T-helper 17 cell (primary cell): ENCODE measurements at regions not wholly inside any gene's neighbourhood (a gene's known extent, or its start where the extent isn't known, plus 50 kb on each side); places are given as distances from the start of the nearest gene placed in this dataset.

Experiments used
- ATAC-seq: fragments of 150-1000 bp; cut with Tn5 transposase; 2 replicates; pipeline ENCODE4 v1.10.0; 2021; ENCODE audit warnings: mild to moderate bottlenecking, moderate library complexity
- DNase-seq, 3 donors: peaks; one replicate each; pipeline versions ENCODE4 v3.0.0 to v3.0.0-alpha.2; 2020 to 2021
- H3K9me3 ChIP-seq: one replicate; pipeline ENCODE4 v1.7.0; 2013; ENCODE audit warnings: low read length, mild to moderate bottlenecking; ENCODE audit not compliant: control insufficient read depth, poor library complexity, severe bottlenecking
- H3K27ac Mint-ChIP-seq: one replicate; pipeline ENCODE4 v1.8.0; 2022; ENCODE audit warnings: mild to moderate bottlenecking, moderate library complexity, mixed read lengths
- H3K27me3 Mint-ChIP-seq: one replicate; pipeline ENCODE4 v1.8.0; 2022; ENCODE audit warnings: mixed read lengths
- H3K36me3 Mint-ChIP-seq: one replicate; pipeline ENCODE4 v1.8.0; 2022; ENCODE audit warnings: low read depth, mixed read lengths
- H3K4me1 Mint-ChIP-seq: one replicate; pipeline ENCODE4 v1.8.0; 2022; ENCODE audit warnings: mild to moderate bottlenecking, mixed read lengths
- H3K4me3 Mint-ChIP-seq: one replicate; pipeline ENCODE4 v1.8.0; 2022; ENCODE audit warnings: mild to moderate bottlenecking, moderate library complexity, mixed read lengths

DNA sequence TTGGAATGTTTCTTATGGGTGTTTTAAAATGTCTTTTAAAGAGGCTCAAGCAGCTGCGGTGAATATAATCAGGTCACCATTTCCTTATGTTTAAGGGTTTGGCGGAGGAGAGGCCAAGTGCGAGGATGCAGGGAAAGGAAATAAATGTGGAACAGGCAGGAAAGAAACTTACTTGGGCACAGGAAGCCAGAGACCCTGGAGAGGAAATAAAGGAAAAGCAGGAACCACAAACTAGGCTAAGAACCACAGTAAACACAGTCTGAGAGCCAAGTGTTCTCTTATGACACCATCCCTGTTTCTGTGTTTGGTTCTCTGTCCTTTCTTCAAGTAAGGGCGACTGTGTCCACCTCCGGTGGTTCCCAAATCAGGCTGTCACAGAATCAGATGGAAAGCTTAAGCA, 166.5 kb downstream of the C9orf152 start:
- DNase-seq (no peak), ATAC-seq (no peak)
- H3K36me3 Mint-ChIP-seq, result peaks cover 3% of the 10 kb centered on the region
- H3K4me3 Mint-ChIP-seq, result no peak overlapping the region
- no peak overlapping the region for H3K27ac Mint-ChIP-seq
- H3K27me3 Mint-ChIP-seq, result no peaks in the 10 kb centered on the region
- no peaks in the 10 kb centered on the region for H3K9me3 ChIP-seq
- peaks cover 6% of the 10 kb centered on the region for H3K4me1 Mint-ChIP-seq

DNA sequence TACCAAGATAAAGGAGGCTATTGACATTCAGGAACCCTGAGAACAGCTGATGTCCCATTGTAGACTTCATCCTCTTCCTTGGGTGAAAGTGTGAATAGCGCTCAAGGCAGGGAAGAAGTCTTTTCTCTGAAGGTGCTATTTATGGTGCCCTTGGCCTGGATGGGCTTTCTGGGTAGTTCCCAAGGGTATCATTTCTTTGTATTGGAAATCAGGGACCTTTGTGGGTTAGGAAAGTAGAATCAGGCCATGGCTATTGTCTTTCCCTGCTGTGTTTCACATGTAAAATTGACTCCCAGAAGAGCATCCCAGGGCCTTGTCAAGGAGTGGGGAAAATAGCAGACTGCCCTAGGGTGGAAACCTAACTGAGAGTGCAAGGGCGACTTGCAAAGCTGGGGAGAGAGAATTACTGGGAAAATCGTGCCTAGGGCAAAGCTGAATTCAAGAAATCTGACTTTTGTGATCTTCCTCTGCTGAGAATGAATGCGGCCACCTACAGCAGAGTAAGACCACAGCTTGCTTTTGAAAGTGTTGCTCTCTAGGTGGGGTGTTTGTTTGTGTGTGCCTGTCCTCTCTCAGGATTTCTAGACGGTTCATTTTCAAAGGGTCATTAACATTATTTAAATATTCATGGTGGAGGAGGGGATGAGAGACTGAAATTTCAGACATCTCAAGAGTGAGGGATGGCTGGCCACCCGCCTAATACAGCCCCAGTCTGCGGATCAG, 160.6 kb downstream of the C9orf152 start:
- peak overlapping the region; percentile 96 for H3K4me3 Mint-ChIP-seq
- peak overlapping the region; percentile 57 for H3K27ac Mint-ChIP-seq

DNA sequence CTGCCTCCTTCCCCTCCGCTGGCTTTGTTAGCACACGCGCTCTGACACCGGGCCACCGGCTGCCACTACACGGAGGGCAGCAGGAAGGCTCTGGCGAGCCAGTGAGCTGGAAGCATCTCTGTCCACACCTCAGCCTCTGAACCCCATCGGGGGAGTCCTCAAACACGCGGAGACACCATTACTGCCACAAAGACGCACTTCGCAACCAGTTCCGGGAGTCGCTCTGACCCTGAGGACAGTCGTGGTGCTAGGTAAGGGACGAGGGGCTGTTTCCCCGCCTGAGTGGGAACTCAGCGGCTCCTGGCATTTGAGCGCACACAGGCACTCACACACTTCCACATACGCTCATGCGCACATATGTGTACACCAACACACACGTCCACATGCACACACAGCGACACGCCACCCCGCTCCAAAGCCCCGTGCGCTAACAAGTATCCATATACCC, 160.0 kb downstream of the C9orf152 start:
- ATAC-seq, result peak; percentile 60
- H3K4me1 Mint-ChIP-seq, result peaks cover 28% of the 10 kb centered on the region
- peak in 1 of 3 donors; percentile 13 for DNase-seq
- H3K9me3 ChIP-seq, result no peaks in the 10 kb centered on the region
- peak overlapping the region; percentile 96 for H3K4me3 Mint-ChIP-seq
- peak overlapping the region; percentile 57 for H3K27ac Mint-ChIP-seq
- peaks cover 2% of the 10 kb centered on the region for H3K36me3 Mint-ChIP-seq
- H3K27me3 Mint-ChIP-seq, result peaks cover 5% of the 10 kb centered on the region

More for the DNA sequence above, 160.6 kb downstream of the C9orf152 start:
- ATAC-seq, result no peak
- no peaks in the 10 kb centered on the region for H3K9me3 ChIP-seq
- DNase-seq, result no peak
- Mint-ChIP-seq H3K4me1 (peaks cover 27% of the 10 kb centered on the region), H3K36me3 (peaks cover 2% of the 10 kb centered on the region), H3K27me3 (peaks cover 5% of the 10 kb centered on the region)

DNA sequence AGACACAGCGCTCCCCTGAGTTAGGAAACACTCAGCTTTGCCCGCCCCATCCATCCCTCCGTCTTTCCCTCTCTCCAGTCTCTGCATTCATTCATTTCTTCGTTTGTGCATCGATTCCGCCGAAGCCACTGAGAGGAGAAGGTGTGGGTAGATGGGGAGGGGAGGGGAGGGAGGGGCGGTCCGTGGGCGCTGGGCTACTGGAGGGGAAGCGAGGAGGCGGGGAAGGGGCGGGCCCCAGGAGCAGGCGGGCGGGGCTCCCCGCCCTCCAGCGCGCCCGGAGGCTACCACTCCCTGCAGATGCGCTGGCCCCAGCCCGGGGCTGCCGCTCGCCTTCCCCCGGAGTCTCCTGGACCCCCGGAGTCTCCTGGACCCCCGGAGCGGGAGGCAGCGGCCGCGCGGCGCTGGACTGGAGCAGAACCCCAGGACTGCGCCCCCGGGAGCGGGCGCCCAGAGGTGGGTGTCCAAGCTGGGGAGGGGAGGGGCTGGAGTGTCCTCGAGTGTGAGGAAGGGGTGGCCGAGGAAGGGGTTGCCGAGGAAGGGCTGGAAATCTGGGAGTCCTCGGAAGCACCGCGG, 159.5 kb downstream of the C9orf152 start:
- H3K27me3 Mint-ChIP-seq, result peaks cover 5% of the 10 kb centered on the region
- H3K9me3 ChIP-seq, result no peaks in the 10 kb centered on the region
- DNase-seq (peak; percentile 65 to 78 (median 77)), ATAC-seq (peak; percentile 96)
- peaks cover 2% of the 10 kb centered on the region for H3K36me3 Mint-ChIP-seq
- peak overlapping the region; percentile 96 for H3K4me3 Mint-ChIP-seq
- H3K27ac Mint-ChIP-seq, result peak overlapping the region; percentile 57
- peaks cover 27% of the 10 kb centered on the region for H3K4me1 Mint-ChIP-seq

DNA sequence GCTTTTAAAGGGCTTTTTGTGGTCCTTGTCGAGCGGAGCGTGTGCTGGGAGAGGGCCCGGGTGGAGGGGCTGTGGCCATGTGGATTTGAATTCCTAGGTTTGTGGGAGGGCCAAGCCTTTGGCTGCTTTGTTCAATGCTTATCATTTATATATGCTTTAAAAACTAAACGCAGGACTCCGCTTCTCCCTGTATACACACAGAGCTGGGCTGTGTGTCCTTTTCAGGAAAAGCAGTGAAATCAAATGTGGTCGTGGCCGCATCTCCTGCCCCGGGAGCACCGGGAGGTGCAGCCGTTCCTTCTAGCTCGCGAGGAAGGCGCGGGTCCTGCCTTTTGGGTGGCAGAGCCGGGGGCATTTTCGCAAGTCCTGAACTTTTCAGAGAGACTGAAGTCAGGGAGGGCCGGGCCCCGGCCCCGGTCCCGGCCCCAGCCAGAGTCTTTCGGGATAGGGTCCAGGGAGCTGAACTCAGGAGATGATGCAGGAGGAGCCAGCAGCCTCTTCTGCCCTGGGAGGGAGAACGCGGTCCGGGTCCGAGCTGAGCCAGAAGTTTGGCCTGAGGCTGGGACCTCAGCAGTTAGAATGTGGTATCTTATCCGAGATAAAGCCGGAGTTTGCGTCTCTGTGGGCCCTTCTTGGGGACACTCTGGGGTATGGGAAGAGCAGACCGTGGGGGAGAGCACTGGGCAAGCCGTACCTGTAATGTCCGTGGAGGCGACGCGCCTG, 158.8 kb downstream of the C9orf152 start:
- Mint-ChIP-seq H3K4me3 (peak overlapping the region; percentile 96), H3K27ac (peak overlapping the region; percentile 43), H3K27me3 (peaks cover 5% of the 10 kb centered on the region), H3K36me3 (peaks cover 2% of the 10 kb centered on the region), H3K4me1 (peaks cover 29% of the 10 kb centered on the region)
- H3K9me3 ChIP-seq, result no peaks in the 10 kb centered on the region
- ATAC-seq (peak; percentile 15), DNase-seq (peak in 1 of 3 donors; percentile 11)

DNA sequence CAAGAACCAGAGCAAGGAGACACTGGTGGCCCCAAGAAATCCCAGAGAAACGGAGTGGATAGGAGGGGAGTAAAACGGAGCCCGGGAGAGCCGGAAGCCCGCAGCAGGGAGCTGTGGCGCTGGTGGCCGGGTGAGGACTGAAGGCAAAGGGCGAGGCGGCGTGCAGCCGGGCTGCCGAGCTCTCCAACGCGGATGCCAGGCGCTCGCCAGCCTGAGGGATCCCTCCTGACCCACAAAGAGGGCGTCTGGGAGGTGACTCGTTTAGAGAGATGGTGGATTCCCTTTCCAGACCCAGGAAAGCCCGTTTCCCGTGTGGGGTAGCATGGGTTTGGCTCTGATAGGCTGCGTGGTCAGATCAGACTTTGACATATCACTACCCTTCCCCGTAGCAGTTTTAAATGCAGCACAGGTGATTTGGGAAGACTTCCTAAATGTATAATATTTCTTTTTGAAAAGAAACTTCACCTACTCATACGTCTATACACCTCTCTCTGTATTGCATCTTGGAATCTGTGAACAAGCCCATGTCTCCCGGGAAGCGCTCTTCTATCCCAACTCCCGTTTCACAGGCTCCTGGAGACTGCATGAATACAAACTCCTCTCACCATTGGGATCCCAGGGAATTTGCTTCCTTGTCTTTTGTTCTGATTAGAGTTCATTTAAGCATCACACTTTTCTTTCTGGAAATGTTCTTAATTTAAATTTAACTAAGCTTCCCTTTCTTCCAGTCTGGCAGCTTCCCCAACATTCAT, 158.1 kb downstream of the C9orf152 start:
- peak overlapping the region; percentile 96 for H3K4me3 Mint-ChIP-seq
- peaks cover 2% of the 10 kb centered on the region for H3K36me3 Mint-ChIP-seq
- peak overlapping the region; percentile 43 for H3K27ac Mint-ChIP-seq
- no peaks in the 10 kb centered on the region for H3K9me3 ChIP-seq
- ATAC-seq (no peak), DNase-seq (peak in 2 of 3 donors; percentile 9 to 29)
- H3K27me3 Mint-ChIP-seq, result peaks cover 5% of the 10 kb centered on the region
- H3K4me1 Mint-ChIP-seq, result peaks cover 29% of the 10 kb centered on the region

DNA sequence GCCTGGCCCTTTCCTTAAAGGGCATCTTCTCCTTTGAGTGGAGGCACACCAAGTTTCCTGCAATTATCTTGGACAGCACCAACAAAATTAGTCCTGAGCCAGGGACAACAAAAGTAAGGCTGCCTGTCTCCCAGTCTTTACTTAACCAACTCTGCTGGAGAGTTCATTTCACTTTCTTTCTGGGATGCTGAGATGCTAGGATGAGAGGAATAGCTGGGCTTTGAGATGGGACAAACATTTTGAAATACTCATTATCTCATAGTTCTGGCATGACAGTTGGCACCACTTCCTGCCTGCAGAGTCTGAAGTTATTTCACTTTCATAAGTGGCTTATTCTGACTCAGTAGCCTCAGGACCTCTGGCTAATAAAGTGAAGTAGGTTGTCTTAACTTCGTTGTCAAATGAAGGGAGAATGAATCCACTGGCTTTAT, 157.0 kb downstream of the C9orf152 start:
- peaks cover 5% of the 10 kb centered on the region for H3K27me3 Mint-ChIP-seq
- H3K36me3 Mint-ChIP-seq, result peaks cover 2% of the 10 kb centered on the region
- DNase-seq, result no peak
- ATAC-seq, result no peak
- H3K9me3 ChIP-seq, result no peaks in the 10 kb centered on the region
- H3K27ac Mint-ChIP-seq, result no peak overlapping the region
- H3K4me1 Mint-ChIP-seq, result peaks cover 29% of the 10 kb centered on the region
- peak overlapping the region; percentile 96 for H3K4me3 Mint-ChIP-seq

DNA sequence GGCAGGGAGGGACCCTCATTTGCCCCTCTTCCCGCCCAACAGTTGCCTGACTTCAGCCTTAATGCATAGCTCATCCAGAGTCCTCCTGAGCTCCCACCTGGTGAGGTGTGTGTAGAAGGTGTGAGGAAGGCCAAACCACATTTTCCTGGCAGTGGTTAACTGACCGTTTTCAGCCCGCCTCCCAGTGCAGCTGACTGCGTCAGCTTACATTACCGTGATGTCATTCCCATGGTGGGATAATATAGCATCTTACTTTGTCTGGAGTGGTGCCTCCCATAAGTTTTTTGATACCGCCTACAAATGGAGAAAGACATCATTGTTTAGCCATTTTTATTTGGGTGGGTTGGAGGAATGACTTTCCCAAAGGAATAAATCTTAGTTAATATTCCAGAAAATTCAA, 151.9 kb downstream of the C9orf152 start:
- DNase-seq, result no peak
- H3K27me3 Mint-ChIP-seq, result no peaks in the 10 kb centered on the region
- ATAC-seq, result no peak
- H3K4me3 Mint-ChIP-seq, result no peak overlapping the region
- peaks cover 4% of the 10 kb centered on the region for H3K36me3 Mint-ChIP-seq
- H3K27ac Mint-ChIP-seq, result no peak overlapping the region
- H3K4me1 Mint-ChIP-seq, result peaks cover 23% of the 10 kb centered on the region
- H3K9me3 ChIP-seq, result no peaks in the 10 kb centered on the region

DNA sequence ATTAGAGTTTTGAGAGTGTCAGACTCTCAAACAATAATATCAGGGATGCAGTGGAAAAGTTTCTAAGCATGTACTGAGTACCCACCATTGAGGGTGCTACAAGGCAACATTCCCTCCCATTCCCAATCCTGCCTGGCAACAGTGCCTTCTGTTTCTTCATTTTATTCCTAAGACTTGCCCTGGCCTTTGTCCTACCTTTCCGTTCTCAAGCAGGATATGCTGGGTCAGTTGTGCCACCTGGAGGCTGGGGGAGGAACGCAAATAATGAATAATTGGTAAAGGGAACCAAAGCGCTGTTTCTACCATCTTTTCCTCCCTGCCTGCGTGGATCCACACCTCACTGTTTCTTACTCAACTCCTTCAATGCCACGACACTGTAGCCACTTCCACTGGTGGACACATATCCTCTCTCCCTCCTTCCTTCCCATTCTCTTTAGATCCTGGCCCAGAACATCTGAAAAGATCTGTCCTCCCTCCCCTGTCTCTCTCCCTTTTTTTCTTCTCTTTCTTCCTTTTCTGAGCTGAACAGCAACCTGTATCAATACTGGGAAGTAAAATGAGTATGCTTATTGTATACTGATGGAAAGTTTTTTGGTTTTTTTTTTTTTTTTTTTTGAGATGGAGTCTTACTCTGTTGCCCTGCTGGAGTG, 149.5 kb downstream of the C9orf152 start:
- Mint-ChIP-seq H3K4me3 (no peak overlapping the region), H3K27ac (no peak overlapping the region), H3K4me1 (peaks cover 19% of the 10 kb centered on the region), H3K27me3 (no peaks in the 10 kb centered on the region), H3K36me3 (peaks cover 4% of the 10 kb centered on the region)
- peak; percentile 15 to 47 (median 22) for DNase-seq
- no peaks in the 10 kb centered on the region for H3K9me3 ChIP-seq
- ATAC-seq, result peak; percentile 72

DNA sequence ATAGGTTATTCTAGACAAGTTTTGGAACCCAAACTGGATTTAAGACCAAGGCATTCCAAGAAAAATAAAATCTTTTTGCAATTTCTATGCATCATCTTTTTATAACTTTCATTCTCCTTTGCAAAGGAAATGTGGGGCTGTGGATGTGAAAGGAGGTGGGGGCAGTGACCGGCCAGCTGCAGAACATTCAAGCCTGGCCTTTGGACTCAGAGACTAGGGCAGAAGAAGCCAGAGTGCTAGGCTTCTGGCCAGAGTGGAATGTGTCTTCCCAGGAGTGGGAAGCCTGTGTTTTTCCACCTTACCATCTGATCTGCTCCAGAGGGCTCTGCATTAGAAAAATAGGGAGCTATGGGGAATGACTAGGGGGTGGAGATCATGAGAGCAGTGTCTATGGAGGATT, 148.5 kb downstream of the C9orf152 start:
- Mint-ChIP-seq H3K4me1 (peaks cover 21% of the 10 kb centered on the region), H3K27ac (peak overlapping the region; percentile 67)

DNA sequence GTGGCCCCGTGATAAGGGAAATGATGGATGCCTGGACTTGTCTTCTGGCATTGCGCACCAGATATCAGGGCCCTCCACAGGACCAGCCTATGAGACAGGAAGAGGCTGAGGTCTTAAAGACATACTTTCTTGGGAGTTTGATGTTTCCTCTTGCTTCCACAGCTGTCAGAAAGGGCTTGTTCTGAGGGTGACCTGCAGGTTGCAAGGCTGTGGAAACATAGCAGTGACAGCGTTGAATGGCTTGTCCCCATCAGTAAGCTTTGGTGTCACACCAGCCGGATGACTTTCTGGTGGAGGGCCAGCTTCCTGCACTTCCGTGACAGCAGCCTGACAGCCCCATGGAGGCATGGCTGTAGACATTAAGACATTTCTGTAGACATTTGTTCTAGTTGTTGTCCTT, 143.2 kb downstream of the C9orf152 start:
- Mint-ChIP-seq H3K4me3 (no peak overlapping the region), H3K27ac (no peak overlapping the region), H3K4me1 (peaks cover 7% of the 10 kb centered on the region), H3K27me3 (no peaks in the 10 kb centered on the region), H3K36me3 (peaks cover 2% of the 10 kb centered on the region)
- DNase-seq, result no peak
- no peak for ATAC-seq
- no peaks in the 10 kb centered on the region for H3K9me3 ChIP-seq

More for the DNA sequence above, 148.5 kb downstream of the C9orf152 start:
- DNase-seq (no peak), ATAC-seq (no peak)
- Mint-ChIP-seq H3K4me3 (no peak overlapping the region), H3K36me3 (peaks cover 4% of the 10 kb centered on the region), H3K27me3 (no peaks in the 10 kb centered on the region)
- H3K9me3 ChIP-seq, result no peaks in the 10 kb centered on the region

DNA sequence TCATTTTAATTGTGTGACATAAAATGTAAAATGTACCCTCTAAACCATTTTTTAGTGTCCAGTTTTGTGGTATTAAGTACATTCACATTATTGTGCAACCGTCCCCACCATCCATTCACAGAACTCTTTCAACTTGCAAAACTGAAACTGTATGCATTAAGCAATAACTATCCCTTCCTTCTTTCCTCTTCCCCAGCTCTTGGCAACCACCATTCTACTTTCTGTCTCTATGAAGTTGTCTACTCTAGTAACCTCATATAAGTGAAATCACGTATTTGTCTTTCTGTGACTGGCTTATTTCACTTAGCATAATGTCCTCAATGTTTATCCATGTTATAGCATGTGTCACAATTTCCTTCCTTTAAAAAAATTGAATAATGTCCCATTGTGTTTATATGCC, 142.4 kb downstream of the C9orf152 start:
- Mint-ChIP-seq H3K27me3 (no peaks in the 10 kb centered on the region), H3K4me3 (no peak overlapping the region), H3K4me1 (peaks cover 7% of the 10 kb centered on the region), H3K36me3 (peaks cover 2% of the 10 kb centered on the region), H3K27ac (no peak overlapping the region)
- H3K9me3 ChIP-seq, result no peaks in the 10 kb centered on the region
- ATAC-seq (no peak), DNase-seq (no peak)
